IPS DF 6.9 (cell line): ENCODE measurements at regions not wholly inside any gene's neighbourhood (a gene's known extent, or its start where the extent isn't known, plus 50 kb on each side); places are given as distances from the start of the nearest gene placed in this dataset.

Experiments
- DNase-seq: peaks from one replicate; pipeline ENCODE4 v3.0.0-alpha.2; 2013; ENCODE audit warnings: low read depth, low spot score
- H3K27ac ChIP-seq: one replicate; pipeline ENCODE4 v1.5.1; 2013; ENCODE audit warnings: low read length, control low read depth
- H3K27me3 ChIP-seq: 2 replicates; pipeline ENCODE4 v1.6.1; 2013; ENCODE audit warnings: mild to moderate bottlenecking, low read length; ENCODE audit not compliant: control insufficient read depth, insufficient read depth
- H3K36me3 ChIP-seq: 2 replicates; pipeline ENCODE4 v1.6.1; 2013; ENCODE audit warnings: low read length; ENCODE audit not compliant: control insufficient read depth, insufficient read depth
- H3K4me1 ChIP-seq: 2 replicates; pipeline ENCODE4 v1.6.1; 2013; ENCODE audit warnings: low read length; ENCODE audit not compliant: control insufficient read depth, insufficient read depth
- H3K4me3 ChIP-seq: 2 replicates; pipeline ENCODE4 v1.5.1; 2013; ENCODE audit warnings: mild to moderate bottlenecking, low read length
- H3K9me3 ChIP-seq: 2 replicates; pipeline ENCODE4 v1.6.1; 2013; ENCODE audit warnings: low read length, inconsistent platforms; ENCODE audit not compliant: control insufficient read depth, insufficient read depth
- WGBS: extraction: QIAGEN DNeasy Blood & Tissue Kit; methylation state at CpG from one replicate; pipeline ENCODE4 v1.1.7; 2013; ENCODE audit warnings: mixed read lengths, missing lambda C conversion rate; ENCODE audit not compliant: insufficient read length, insufficient coverage; 5-methylcytosine and 5-hydroxymethylcytosine counted together

DNA sequence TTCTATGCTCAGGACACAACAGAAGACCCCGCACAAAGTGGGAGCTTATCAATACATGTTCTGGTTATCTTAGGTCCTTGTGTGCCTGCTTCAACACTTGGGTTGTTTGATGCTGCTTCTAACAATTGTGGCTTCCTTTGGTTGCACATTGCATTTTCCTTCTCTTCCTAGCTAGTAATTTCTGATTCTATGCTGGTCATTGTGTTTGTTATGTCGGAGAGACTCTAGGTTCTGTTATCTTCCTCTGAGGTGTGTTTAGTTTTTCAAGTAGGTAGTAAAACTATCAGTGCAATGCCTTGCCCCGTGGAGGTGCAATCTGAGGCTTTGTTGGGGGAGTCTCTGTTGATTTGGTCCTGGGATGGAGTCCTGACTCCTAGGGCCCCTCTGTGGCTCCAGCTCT lies 414.2 kb downstream of the SHANK2 start:
- no peaks in the 10 kb centered on the region for H3K9me3 ChIP-seq
- WGBS, result no CpG with 5 or more reads among the region's 3 CpGs
- peaks cover 3% of the 10 kb centered on the region for H3K4me1 ChIP-seq
- H3K4me3 ChIP-seq, result no peak overlapping the region
- no peaks in the 10 kb centered on the region for H3K27me3 ChIP-seq
- DNase-seq, result no peak
- H3K27ac ChIP-seq, result no peak overlapping the region
- H3K36me3 ChIP-seq, result no peaks in the 10 kb centered on the region; the same call in 1 of the 2 replicates

DNA sequence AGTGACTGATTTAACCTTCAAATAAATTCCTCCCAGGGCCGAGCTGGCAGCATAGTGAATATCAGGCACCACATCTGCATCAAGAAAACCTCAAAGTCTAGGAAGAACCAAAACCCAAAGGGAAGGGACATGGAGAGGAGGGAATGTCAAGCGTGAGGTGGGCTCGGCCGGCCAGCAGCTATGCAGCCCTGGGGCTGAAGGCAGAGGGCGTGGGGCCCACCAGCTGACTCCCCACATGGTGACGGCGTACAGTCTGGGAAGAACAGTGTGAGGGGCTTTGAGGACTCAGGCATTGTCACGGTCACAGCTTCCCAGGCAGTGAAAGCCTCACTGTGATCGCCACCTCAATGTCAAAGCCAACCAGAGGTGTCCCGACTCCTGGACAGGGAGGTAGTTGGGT lies 412.5 kb downstream of the SHANK2 start:
- Histone ChIP-seq H3K27ac (no peak overlapping the region), H3K9me3 (no peaks in the 10 kb centered on the region), H3K4me1 (peaks cover 3% of the 10 kb centered on the region), H3K27me3 (no peaks in the 10 kb centered on the region), H3K4me3 (no peak overlapping the region), H3K36me3 (no peaks in the 10 kb centered on the region; the same call in 1 of the 2 replicates)
- WGBS, result no CpG with 5 or more reads among the region's 10 CpGs
- no peak for DNase-seq

DNA sequence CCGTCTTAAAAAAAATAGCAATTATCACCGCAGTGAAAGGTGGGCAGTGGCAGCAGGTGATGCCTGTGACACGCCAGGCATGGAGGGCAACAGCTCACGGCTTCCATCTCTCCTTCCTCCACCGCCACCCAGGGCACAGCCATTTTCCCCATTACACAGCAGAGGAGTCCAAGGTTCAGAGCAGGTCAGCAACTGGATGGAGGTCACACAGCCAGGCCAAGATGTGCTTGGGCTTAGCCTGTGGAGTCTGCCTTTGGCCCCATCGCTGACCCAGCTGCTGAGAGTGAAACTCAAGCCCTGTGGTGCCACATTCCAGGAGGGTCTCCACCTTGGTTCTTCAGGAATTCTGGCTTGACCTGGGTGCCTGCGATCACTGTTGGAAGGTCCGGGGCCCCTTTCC lies 411.1 kb downstream of the SHANK2 start:
- Histone ChIP-seq H3K4me1 (no peaks in the 10 kb centered on the region), H3K4me3 (no peak overlapping the region), H3K27ac (no peak overlapping the region), H3K36me3 (no peaks in the 10 kb centered on the region; the same call in 1 of the 2 replicates), H3K27me3 (no peaks in the 10 kb centered on the region), H3K9me3 (no peaks in the 10 kb centered on the region)
- DNase-seq, result no peak
- no CpG with 5 or more reads among the region's 8 CpGs for WGBS

DNA sequence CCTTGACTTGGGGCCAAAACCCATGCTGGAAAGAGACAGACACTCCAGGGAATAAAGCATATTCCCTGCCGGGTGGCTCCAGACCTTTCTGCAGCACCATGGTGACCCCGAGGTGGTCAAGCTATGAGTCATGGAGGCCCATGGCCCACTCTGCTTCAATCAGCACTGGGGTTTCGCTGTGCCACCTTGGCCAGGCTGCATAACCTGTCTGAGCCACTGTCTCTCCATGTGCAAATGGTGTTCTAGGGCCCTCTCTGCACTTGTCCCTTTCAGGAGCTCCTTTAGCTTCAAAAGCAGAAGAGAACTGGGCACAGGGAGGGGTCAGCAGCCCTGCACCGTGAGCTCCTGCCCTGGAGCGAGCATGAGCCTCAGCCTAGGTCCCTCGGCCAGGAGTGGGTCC lies 410.1 kb downstream of the SHANK2 start:
- no peaks in the 10 kb centered on the region for H3K27me3 ChIP-seq
- H3K36me3 ChIP-seq, result no peaks in the 10 kb centered on the region
- WGBS, result no CpG with 5 or more reads among the region's 6 CpGs
- no peaks in the 10 kb centered on the region for H3K9me3 ChIP-seq
- DNase-seq, result no peak
- no peaks in the 10 kb centered on the region for H3K4me1 ChIP-seq
- H3K4me3 ChIP-seq, result no peak overlapping the region
- no peak overlapping the region for H3K27ac ChIP-seq

DNA sequence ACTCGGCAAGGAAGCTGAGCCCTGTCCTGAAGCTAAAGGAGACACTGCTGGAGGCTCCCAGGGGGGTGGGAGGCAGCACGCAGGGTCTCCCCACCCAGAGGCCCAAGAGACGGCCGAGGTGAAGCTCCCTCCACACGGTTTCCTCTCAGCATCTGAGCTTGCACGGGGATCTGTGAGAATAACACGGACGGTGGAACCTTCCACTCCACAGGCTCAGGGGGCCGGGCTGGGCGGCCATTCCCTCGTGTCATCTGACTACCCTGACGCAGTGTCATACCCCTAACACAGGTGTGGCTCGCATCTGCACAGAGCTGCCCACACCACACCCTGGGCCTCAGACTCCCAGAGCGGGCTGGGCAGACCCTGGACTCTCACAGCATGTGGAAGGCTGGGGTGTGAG lies 409.7 kb downstream of the SHANK2 start:
- H3K4me3 ChIP-seq, result no peak overlapping the region
- H3K27me3 ChIP-seq, result no peaks in the 10 kb centered on the region
- DNase-seq, result no peak
- H3K36me3 ChIP-seq, result no peaks in the 10 kb centered on the region; the same call in 1 of the 2 replicates
- H3K4me1 ChIP-seq, result no peaks in the 10 kb centered on the region; the same call in 1 of the 2 replicates
- H3K27ac ChIP-seq, result no peak overlapping the region
- no peaks in the 10 kb centered on the region for H3K9me3 ChIP-seq
- no CpG with 5 or more reads among the region's 14 CpGs for WGBS

DNA sequence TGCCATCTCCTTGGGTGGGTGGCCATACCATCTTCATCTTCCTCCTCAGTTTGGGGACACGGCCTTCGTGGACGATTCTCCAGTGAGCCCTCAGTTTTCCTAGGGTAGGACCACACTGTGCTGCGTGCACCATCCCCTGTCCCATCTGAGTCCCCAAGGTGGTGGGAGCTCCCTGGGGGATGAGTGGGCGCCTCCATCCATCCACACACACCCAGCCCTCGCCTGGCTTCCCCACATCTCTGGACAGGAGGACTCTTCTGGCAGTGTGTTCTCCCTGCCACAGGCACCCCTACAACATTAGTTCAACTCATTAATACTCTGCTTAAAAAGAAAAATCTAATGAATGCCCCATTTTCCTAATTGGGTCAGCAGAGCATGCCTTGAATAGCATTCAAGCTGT lies 408.5 kb downstream of the SHANK2 start:
- Histone ChIP-seq H3K4me3 (no peak overlapping the region), H3K27me3 (no peaks in the 10 kb centered on the region), H3K9me3 (no peaks in the 10 kb centered on the region), H3K4me1 (no peaks in the 10 kb centered on the region; the same call in 1 of the 2 replicates), H3K27ac (no peak overlapping the region), H3K36me3 (no peaks in the 10 kb centered on the region; the same call in 1 of the 2 replicates)
- WGBS, result no CpG with 5 or more reads among the region's 6 CpGs
- DNase-seq, result no peak

DNA sequence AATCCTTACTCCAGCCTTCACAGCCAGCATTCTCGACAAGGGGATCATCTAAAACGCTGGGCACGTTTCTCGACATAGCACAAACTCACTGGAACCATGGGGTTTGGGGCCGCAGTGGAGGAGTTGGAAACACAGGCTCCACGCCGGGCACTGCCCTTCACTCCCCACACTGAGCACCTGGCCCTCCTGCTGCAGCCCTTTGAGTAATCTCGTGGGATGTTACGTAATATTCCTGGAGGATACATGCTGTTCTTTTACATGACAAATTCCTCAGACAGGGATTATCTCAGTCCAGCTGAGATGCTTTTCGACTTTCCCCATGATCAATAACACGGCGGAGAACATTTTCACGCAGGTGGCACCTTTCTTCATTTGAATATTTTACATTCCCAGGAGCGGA lies 408.0 kb downstream of the SHANK2 start:
- Histone ChIP-seq H3K9me3 (no peaks in the 10 kb centered on the region), H3K4me1 (no peaks in the 10 kb centered on the region; the same call in 1 of the 2 replicates), H3K36me3 (no peaks in the 10 kb centered on the region; the same call in 1 of the 2 replicates), H3K27me3 (no peaks in the 10 kb centered on the region), H3K27ac (no peak overlapping the region), H3K4me3 (no peak overlapping the region)
- no CpG with 5 or more reads among the region's 14 CpGs for WGBS
- DNase-seq, result no peak

DNA sequence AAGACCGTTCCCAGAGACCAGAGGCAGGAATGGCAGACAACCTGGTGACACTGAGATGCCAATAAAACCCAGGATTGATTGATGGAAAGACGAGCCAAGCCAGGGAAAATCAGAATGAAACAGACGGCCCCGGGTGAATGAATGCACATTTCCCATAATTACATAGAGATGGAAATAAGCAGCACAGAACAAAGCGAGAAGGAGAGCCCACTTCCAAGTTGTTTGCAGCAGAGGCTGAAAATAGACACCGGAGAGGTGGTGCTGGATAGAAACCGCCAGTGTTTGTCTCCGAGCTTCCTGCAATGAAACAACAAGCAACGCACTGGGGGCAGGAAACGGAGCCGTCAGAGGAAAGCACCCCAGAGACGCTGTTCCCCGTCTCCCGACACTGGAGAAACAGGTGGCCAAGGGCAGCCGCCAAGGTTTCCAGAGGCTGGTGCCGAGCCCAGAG lies 406.8 kb downstream of the SHANK2 start:
- Histone ChIP-seq H3K9me3 (no peaks in the 10 kb centered on the region), H3K27ac (no peak overlapping the region), H3K27me3 (no peaks in the 10 kb centered on the region), H3K4me3 (no peak overlapping the region), H3K4me1 (no peaks in the 10 kb centered on the region; the same call in 1 of the 2 replicates), H3K36me3 (no peaks in the 10 kb centered on the region; the same call in 1 of the 2 replicates)
- no peak for DNase-seq
- no CpG with 5 or more reads among the region's 16 CpGs for whole genome bisulfite sequencing

DNA sequence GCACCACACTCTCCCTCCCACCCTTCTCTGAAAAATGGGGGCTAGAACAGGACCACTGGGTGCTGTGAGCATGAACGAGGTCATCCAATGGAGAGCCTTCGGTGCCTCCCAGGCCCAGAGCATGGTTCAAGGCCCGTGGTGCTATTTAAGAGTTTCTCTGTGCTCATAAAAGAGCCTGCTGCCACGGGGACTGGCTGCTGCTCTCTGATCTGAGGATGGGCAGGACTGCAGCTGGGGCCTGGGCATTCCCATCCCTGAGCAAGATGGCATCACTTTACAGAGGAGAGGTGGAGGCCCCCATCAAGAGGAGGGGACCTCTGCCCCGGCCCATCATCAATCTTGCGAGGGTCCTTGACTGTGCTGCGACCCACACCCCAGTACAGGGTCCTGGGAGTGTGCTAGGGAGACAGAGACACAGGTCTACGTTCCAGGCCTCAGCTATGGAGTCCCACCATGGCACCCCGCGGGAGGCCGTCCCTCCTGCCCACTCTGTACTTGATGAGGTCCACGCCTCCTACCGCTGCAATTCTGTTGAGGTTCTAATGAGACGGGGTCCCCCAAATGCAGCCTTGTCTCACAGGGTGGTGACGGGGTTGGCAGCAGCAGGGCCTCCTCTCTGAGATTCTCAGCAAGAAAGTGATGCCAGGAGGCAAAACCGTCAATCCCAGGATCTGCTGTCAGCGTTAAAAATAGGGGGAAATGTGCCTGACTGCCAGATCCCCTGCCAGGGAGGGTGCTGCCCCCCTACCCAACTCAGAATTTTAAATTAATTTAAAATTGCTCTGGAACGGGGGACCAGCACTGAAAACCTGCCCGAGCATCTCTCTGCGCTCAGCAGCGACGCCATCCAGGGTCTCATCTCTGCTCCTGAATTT lies 405.4 kb downstream of the SHANK2 start:
- no peak for DNase-seq
- no peaks in the 10 kb centered on the region for H3K27me3 ChIP-seq
- H3K36me3 ChIP-seq, result no peaks in the 10 kb centered on the region; the same call in 1 of the 2 replicates
- H3K9me3 ChIP-seq, result no peaks in the 10 kb centered on the region
- H3K4me3 ChIP-seq, result no peak overlapping the region
- H3K4me1 ChIP-seq, result no peaks in the 10 kb centered on the region; the same call in 1 of the 2 replicates
- H3K27ac ChIP-seq, result no peak overlapping the region
- no CpG with 5 or more reads among the region's 22 CpGs for WGBS

DNA sequence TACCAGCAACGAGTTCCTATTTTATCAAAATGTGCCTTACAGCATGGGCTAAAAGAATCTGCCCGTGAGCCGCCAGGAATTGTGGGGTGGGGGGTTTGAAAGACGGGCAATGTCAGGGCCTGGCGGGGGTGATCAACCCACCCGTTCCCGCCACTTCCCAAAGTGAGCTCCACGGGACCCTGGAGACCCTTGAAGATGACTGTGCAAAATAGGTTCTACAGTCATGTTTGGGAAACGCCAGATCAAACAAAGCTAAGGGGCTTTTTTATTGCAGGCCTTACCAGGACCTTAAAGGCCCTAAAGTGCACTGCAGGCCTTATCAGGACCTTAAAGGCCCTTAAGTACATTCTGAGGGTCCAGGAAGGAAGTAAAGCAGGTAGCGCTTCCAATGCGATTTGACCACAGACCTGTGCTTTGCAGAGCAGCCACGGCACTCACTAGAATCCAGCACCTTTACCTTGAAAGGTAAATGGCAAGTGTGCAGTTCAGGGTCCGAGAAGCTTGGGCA lies 404.1 kb downstream of the SHANK2 start:
- DNase-seq, result no peak
- H3K4me3 ChIP-seq, result no peak overlapping the region
- H3K9me3 ChIP-seq, result no peaks in the 10 kb centered on the region
- H3K27me3 ChIP-seq, result no peaks in the 10 kb centered on the region
- H3K27ac ChIP-seq, result no peak overlapping the region
- no peaks in the 10 kb centered on the region; the same call in 1 of the 2 replicates for H3K36me3 ChIP-seq
- no peaks in the 10 kb centered on the region; the same call in 1 of the 2 replicates for H3K4me1 ChIP-seq
- no CpG with 5 or more reads among the region's 13 CpGs for WGBS
